ENCODE measurements at regions not wholly inside any gene's neighbourhood (a gene's known extent, or its start where the extent isn't known, plus 50 kb on each side); places are given as distances from the start of the nearest gene placed in this dataset.
"Not testable (repeated sequence)": the region's sequence is repeated elsewhere in the genome, so short reads cannot be mapped to it uniquely, and the experiment has no call there.

DNA sequence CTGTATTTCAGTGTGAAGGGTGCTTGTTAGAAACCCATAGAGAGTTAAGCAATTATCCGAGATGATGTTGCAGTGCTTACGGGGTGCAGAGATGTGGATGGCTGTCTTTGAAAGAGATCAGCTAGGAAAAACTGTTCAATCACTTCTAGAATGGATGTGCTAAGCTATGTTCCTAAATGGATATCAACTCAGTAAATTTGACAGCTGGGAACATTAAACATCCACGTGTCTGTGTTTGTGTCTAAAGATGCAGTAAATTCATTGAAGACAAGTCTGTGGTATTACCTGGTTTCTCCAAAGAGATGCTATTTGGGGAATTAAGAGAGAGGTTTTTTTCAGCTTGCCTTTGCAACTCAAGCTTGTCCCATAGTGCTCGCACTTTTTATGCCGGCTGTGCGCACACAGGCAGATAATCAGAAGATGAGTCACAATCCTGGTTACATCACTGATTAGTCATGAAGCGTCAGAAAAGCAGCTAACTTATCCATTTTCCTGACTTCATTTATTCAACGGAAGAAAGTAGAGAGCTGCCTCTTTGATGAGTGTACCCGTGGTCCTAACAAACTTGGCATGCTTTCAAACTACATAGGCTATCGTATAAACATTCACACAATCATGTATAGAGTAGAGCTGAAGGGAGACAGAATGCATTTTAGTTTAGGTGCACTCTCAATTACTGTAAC, 691.7 kb upstream of the SLC35B3 start:
- no peak for DNase-seq (ENCODE audit: low read depth in 1 of 2, low spot score in 1 of 2)
- no peak for TF ChIP-seq JUND (IDR thresholded peaks at IDR 0.05; ENCODE audit: low read depth)
- in situ Hi-C loops (cut with HindIII; ENCODE audit: low pct_unique_long_range_greater_than_20kb, low sequenced_read_pairs): no loop called here

- in situ Hi-C loops (cut with HindIII; ENCODE audit: low pct_unique_long_range_greater_than_20kb, low sequenced_read_pairs): not testable (repeated sequence)
Measured at GRCh38 chr6:9126034-9126433, 690.7 kb upstream of the SLC35B3 start.

DNA sequence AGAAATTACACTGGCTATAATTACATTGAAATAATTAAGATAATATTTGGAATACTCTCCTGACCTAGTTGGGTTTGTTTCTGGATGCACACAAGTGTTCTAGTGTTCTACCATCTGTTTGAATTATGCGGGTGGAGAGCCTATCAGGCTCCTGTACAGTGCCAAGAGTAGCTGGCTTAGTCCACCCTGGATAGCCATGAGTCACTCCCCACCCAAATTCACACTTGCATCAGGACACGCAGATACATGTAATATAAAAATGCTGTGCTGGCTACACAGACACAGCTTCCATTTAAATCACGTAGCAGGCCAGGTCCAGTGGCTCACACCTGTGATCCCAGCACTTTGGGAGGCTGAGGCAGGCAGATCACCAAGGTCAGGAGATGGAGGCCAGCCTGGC, 686.2 kb upstream of the SLC35B3 start:
- no peak for TF ChIP-seq JUND (IDR thresholded peaks at IDR 0.05; ENCODE audit: low read depth)
- in situ Hi-C loops (cut with HindIII; ENCODE audit: low pct_unique_long_range_greater_than_20kb, low sequenced_read_pairs): no loop called here
- no peak for DNase-seq (ENCODE audit: low read depth in 1 of 2, low spot score in 1 of 2)

More at GRCh38 chr6:9126034-9126433, 690.7 kb upstream of the SLC35B3 start:
- not testable (repeated sequence) for DNase-seq (ENCODE audit: low read depth in 1 of 2, low spot score in 1 of 2)

DNA sequence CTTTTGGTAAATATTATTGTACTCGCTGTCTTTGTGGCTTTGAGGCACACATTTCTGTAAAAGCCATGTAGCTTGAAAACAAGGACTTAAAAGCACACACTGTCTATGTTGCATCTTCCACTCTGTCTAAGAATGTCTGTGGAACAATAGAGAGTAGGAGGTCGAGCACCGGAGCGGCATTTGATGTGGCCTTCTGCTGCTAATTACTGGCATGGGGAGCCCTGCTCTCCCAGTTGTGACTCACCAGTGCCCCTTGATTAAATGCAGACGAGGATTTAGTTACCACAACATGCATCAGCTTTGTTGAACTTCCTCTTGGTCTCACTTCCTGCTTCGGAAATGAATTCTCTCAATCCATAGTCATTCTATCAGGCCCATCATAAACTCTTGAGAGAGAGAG, 680.7 kb upstream of the SLC35B3 start:
- DNase-seq (ENCODE audit: low read depth in 1 of 2, low spot score in 1 of 2): no peak
- no peak for TF ChIP-seq JUND (IDR thresholded peaks at IDR 0.05; ENCODE audit: low read depth)
- in situ Hi-C loops (cut with HindIII; ENCODE audit: low pct_unique_long_range_greater_than_20kb, low sequenced_read_pairs): no loop called here

DNA sequence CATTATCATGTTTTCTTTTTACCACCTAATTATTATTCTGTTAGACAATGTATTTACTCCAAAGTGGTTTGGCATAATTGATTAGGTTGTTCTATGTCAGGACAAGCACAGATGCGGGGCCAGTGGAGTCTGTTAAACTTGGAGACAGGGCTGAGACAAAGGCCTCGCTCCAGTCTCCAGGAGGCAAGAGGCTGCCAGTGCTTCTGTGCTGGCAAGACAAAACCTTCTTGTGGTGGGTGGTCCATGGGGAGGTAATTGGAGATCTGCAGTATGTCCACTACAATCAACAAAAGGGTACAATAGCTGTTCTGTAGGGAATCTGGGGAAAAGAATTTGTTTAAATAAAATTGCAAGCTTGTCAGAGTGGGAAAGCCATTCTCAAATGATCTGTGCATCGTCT, 677.2 kb upstream of the SLC35B3 start:
- no peak for DNase-seq (ENCODE audit: low read depth in 1 of 2, low spot score in 1 of 2)
- TF ChIP-seq JUND (IDR thresholded peaks at IDR 0.05; ENCODE audit: low read depth): no peak

DNA sequence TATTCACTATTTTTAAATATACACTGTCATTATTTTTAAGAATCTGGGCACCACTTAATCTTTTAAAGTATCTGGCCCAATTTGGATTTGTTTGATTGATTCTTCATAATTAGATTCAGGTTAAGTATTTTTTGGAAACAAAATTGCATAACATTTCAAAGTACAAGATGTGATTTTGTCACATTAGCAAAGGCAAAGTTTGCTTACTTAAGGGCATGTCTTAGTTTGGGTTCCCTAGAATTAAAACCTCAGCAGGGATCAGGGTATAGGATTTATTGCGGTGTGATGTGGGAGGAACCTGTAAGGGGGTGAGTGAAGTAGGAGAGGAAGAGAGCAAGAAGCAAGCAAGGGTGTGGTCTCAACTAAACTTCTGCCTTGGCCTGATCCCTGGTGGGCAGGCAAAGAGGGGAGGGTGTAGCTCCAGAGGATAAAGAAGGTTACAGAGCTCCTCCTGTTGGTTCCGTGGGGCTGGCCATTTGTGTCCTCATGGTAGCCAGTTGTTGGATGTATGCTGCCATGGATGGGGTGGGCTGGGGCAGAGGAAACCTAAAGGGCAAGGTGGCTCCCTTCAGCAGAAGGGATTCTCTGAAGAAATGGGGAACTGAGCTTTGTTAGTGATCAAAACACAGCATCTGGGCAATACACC, 668.7 kb upstream of the SLC35B3 start:
- in situ Hi-C loops (cut with HindIII; ENCODE audit: low pct_unique_long_range_greater_than_20kb, low sequenced_read_pairs): no loop called here
- no peak for TF ChIP-seq JUND (IDR thresholded peaks at IDR 0.05; ENCODE audit: low read depth)
- no peak for DNase-seq (ENCODE audit: low read depth in 1 of 2, low spot score in 1 of 2)

More for the DNA sequence above, 677.2 kb upstream of the SLC35B3 start:
- in situ Hi-C loops (cut with HindIII; ENCODE audit: low pct_unique_long_range_greater_than_20kb, low sequenced_read_pairs): no loop called here

DNA sequence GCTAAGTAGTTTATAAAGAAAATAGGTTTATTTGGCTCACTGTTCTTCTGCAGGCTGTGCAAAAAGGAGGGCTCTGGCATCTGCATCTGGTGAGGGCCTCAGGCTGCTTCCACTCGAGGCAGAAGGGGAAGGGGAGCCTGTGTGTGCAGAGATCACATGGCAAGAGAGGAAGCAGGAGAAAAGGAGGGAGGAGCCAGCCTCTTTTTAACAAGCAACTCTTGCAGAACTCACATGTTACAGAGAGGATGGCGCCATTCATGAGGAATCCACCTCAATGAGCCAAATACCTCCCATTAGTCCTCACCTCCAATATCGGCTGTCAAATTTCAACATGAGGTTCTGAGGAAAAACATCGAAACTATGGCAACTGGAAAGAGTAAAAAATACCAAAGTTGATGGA, 666.6 kb upstream of the SLC35B3 start:
- TF ChIP-seq JUND (IDR thresholded peaks at IDR 0.05; ENCODE audit: low read depth): no peak
- in situ Hi-C loops (cut with HindIII; ENCODE audit: low pct_unique_long_range_greater_than_20kb, low sequenced_read_pairs): no loop called here

DNA sequence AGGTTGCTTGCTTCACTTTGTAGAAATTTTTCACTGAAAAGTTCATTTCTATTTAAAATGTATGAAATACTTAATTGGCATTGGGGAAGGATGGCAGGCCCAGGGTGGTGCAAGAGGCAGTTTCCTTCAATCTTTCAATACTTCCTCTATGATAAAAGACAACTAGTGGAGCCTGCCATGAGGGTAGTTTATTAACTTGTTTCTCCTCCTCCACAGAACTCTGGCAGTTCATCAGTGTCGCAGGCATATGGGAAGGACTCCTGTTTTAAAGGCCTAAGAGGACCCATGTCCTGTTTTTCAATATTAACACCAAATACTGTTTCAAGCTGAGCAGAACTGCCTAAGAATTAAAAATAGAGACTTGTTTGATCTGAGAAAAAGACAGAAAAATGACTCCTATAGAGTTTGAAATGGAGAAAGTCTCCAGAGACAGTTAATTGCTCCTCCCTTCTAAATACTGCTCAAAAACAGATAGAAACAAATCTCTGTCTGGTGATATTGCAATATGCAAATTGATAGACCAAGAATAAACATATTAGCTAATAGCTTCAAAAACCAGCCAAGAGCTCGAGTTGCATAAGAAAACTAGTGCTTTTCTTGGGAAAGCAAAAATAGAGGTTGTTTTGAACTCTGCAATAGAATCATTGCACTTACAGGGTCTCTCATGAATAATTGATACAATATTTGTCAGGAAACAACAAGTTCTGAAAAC, 665.7 kb upstream of the SLC35B3 start:
- in situ Hi-C loops (cut with HindIII; ENCODE audit: low pct_unique_long_range_greater_than_20kb, low sequenced_read_pairs): no loop called here
- no peak for TF ChIP-seq JUND (IDR thresholded peaks at IDR 0.05; ENCODE audit: low read depth)
- no peak for DNase-seq (ENCODE audit: low read depth in 1 of 2, low spot score in 1 of 2)

More for the DNA sequence above, 666.6 kb upstream of the SLC35B3 start:
- no peak for DNase-seq (ENCODE audit: low read depth in 1 of 2, low spot score in 1 of 2)

- in situ Hi-C loops (cut with HindIII; ENCODE audit: low pct_unique_long_range_greater_than_20kb, low sequenced_read_pairs): no loop called here
- TF ChIP-seq JUND (IDR thresholded peaks at IDR 0.05; ENCODE audit: low read depth): no peak
- no peak for DNase-seq (ENCODE audit: low read depth in 1 of 2, low spot score in 1 of 2)
Measured at GRCh38 chr6:9095729-9096128, 660.4 kb upstream of the SLC35B3 start.

GRCh38 chr6:9095137-9095536, 659.8 kb upstream of the SLC35B3 start:
- TF ChIP-seq JUND (IDR thresholded peaks at IDR 0.05; ENCODE audit: low read depth): no peak
- in situ Hi-C loops (cut with HindIII; ENCODE audit: low pct_unique_long_range_greater_than_20kb, low sequenced_read_pairs): no loop called here
- DNase-seq (ENCODE audit: low read depth in 1 of 2, low spot score in 1 of 2): no peak

GRCh38 chr6:9089724-9090123, 654.4 kb upstream of the SLC35B3 start:
- no peak for TF ChIP-seq JUND (IDR thresholded peaks at IDR 0.05; ENCODE audit: low read depth)
- DNase-seq (ENCODE audit: low read depth in 1 of 2, low spot score in 1 of 2): no peak
- in situ Hi-C loops (cut with HindIII; ENCODE audit: low pct_unique_long_range_greater_than_20kb, low sequenced_read_pairs): no loop called here

DNA sequence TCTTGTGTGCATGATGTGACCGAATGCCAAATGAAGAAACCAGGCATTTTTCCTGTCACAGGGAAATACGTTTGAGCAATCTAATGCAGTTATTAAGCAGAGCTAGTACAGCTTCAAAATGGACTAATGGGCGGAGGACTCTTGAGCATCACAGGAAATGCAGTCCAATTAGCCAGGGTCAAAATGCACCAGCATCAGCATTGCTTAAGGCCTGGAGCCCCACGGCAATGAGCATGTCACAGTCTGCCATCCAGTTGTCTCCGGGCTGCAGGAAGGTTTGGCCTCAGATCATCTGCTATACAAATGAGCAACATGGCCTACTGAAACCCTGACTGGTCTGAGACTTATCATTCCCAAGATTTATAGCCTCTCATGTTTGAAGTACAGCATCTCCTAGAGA, 652.1 kb upstream of the SLC35B3 start:
- TF ChIP-seq JUND (IDR thresholded peaks at IDR 0.05; ENCODE audit: low read depth): no peak
- no peak for DNase-seq (ENCODE audit: low read depth in 1 of 2, low spot score in 1 of 2)
- in situ Hi-C loops (cut with HindIII; ENCODE audit: low pct_unique_long_range_greater_than_20kb, low sequenced_read_pairs): no loop called here

DNA sequence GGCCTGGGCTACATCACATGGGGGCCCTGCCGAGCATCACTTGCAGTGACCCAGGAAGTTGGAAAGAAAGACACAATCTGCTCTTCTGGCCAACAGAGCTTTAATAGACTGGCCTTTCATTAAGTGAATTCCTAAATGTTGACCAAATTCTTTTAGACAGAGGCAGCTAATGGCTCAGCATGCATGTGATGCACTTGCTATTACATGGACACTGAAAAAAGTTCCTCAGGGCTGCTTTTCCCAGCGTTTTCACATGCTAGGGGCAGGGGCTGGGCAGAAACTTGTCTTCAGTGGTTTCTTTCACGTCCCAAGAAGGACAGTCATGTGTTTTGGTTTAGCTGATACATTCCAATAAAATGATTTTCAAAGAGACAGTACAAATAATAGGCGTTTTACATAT, 651.0 kb upstream of the SLC35B3 start:
- in situ Hi-C loops (cut with HindIII; ENCODE audit: low pct_unique_long_range_greater_than_20kb, low sequenced_read_pairs): no loop called here
- no peak for TF ChIP-seq JUND (IDR thresholded peaks at IDR 0.05; ENCODE audit: low read depth)
- no peak for DNase-seq (ENCODE audit: low read depth in 1 of 2, low spot score in 1 of 2)

All from T47D (cell line).